ENCODE measurements at regions not wholly inside any gene's neighbourhood (a gene's known extent, or its start where the extent isn't known, plus 50 kb on each side); places are given as distances from the start of the nearest gene placed in this dataset.

- Mint-ChIP-seq H3K27ac (no peak overlapping the region), H3K4me3 (no peak overlapping the region), H3K36me3 (no peaks in the 10 kb centered on the region), H3K9me3 (no peaks in the 10 kb centered on the region), H3K4me1 (peaks cover 3% of the 10 kb centered on the region; the same call in 1 of the 2 replicates), H3K27me3 (ENCODE audit: low read depth) (no peaks in the 10 kb centered on the region)
- ATAC-seq (no peak), DNase-seq (ENCODE audit: low spot score) (no peak)
- no peak for TF ChIP-seq ZNF512 (CRISPR knock-in tag; IDR thresholded peaks at IDR 0.05; ENCODE audit: borderline replicate concordance)
- POLR2A ChIA-PET, result no interaction called here
- CTCF ChIA-PET, result no interaction called here
Measured at GRCh38 chr12:19958389-19958788, 409.9 kb upstream of the PDE3A start.

DNA sequence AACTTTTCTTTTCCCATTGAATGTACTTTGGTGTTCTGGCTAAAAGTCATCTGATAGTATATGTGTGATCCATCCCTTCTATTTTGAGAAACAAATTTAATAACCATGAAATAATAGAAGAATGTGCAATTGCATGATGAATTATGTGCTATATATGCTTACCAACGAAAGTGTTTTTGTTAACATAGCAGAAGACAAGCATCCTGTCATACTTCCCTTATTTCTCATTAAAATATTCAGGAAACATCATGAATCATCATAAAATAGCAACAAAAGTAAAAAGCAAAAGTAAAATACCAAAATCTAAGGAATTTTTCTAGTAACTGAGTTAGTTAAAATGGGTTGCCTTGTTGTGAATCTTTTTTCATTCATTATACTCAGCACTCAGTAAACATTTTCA is 409.0 kb upstream of the PDE3A start:
- no peak for DNase-seq (ENCODE audit: low spot score)
- no peak for ATAC-seq
- Mint-ChIP-seq H3K36me3 (no peaks in the 10 kb centered on the region), H3K9me3 (no peaks in the 10 kb centered on the region), H3K27me3 (ENCODE audit: low read depth) (no peaks in the 10 kb centered on the region), H3K27ac (no peak overlapping the region), H3K4me1 (peaks cover 3% of the 10 kb centered on the region; the same call in 1 of the 2 replicates), H3K4me3 (no peak overlapping the region)
- ChIA-PET CTCF (no interaction called here), POLR2A (no interaction called here)
- TF ChIP-seq AR (CRISPR knock-in tag; IDR thresholded peaks at IDR 0.05) (no peak), NFYB (CRISPR knock-in tag; conservative IDR thresholded peaks at IDR 0.05; ENCODE audit: low read depth) (no peak), KAT7 (CRISPR knock-in tag; IDR thresholded peaks at IDR 0.05; ENCODE audit: borderline replicate concordance) (no peak), ZSCAN18 (CRISPR knock-in tag; IDR thresholded peaks at IDR 0.05) (no peak), TP53 (CRISPR knock-in tag; IDR thresholded peaks at IDR 0.05) (no peak)

DNA sequence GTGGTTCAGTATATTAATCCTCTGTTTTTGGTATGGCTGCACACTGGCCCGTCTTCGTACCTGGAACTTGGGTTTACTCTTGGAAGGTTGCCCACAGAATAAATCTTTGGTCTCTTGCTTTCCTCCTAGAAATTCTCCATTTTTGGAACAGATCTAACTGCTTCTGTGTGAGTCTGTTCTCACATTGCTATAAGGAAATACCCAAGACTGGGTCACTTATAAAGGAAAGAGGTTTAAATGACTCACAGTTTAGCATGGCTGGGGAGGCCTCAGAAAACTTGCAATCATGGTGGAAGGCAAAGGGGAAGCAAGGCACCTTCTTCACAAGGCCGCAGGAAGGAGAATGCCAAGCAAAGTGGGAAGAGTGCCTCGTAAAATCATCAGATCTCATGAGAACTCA is 407.8 kb upstream of the PDE3A start:
- Mint-ChIP-seq H3K4me1 (peaks cover 3% of the 10 kb centered on the region; the same call in 1 of the 2 replicates), H3K27ac (no peak overlapping the region), H3K36me3 (no peaks in the 10 kb centered on the region), H3K27me3 (ENCODE audit: low read depth) (no peaks in the 10 kb centered on the region), H3K9me3 (no peaks in the 10 kb centered on the region), H3K4me3 (no peak overlapping the region)
- DNase-seq (ENCODE audit: low spot score) (no peak), ATAC-seq (no peak)
- POLR2A ChIA-PET, result interaction anchor here (0.5 kb wide), 1 partner anchor 616 kb away, joined by 3 read pairs; no protein-coding TSS in a partner anchor
- CTCF ChIA-PET, result no interaction called here
- no peak for TF ChIP-seq TCF7 (CRISPR knock-in tag; IDR thresholded peaks at IDR 0.05; ENCODE audit: low read depth)
- TF ChIP-seq, protein P1, sequence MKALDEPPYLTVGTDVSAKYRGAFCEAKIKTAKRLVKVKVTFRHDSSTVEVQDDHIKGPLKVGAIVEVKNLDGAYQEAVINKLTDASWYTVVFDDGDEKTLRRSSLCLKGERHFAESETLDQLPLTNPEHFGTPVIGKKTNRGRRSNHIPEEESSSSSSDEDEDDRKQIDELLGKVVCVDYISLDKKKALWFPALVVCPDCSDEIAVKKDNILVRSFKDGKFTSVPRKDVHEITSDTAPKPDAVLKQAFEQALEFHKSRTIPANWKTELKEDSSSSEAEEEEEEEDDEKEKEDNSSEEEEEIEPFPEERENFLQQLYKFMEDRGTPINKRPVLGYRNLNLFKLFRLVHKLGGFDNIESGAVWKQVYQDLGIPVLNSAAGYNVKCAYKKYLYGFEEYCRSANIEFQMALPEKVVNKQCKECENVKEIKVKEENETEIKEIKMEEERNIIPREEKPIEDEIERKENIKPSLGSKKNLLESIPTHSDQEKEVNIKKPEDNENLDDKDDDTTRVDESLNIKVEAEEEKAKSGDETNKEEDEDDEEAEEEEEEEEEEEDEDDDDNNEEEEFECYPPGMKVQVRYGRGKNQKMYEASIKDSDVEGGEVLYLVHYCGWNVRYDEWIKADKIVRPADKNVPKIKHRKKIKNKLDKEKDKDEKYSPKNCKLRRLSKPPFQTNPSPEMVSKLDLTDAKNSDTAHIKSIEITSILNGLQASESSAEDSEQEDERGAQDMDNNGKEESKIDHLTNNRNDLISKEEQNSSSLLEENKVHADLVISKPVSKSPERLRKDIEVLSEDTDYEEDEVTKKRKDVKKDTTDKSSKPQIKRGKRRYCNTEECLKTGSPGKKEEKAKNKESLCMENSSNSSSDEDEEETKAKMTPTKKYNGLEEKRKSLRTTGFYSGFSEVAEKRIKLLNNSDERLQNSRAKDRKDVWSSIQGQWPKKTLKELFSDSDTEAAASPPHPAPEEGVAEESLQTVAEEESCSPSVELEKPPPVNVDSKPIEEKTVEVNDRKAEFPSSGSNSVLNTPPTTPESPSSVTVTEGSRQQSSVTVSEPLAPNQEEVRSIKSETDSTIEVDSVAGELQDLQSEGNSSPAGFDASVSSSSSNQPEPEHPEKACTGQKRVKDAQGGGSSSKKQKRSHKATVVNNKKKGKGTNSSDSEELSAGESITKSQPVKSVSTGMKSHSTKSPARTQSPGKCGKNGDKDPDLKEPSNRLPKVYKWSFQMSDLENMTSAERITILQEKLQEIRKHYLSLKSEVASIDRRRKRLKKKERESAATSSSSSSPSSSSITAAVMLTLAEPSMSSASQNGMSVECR (CRISPR knock-in tag; IDR thresholded peaks at IDR 0.05; ENCODE audit: borderline replicate concordance), result no peak
- no peak for TF ChIP-seq OVOL2 (CRISPR knock-in tag; IDR thresholded peaks at IDR 0.05; ENCODE audit: borderline replicate concordance)
- no peak for TF ChIP-seq NFE2L1 (CRISPR knock-in tag; IDR thresholded peaks at IDR 0.05)
- TF ChIP-seq MXD4 (CRISPR knock-in tag; IDR thresholded peaks at IDR 0.05; ENCODE audit: borderline replicate concordance), result no peak
- no peak for TF ChIP-seq JUN (CRISPR knock-in tag; IDR thresholded peaks at IDR 0.05)
- no peak for TF ChIP-seq TP53 (CRISPR knock-in tag; IDR thresholded peaks at IDR 0.05)
- no peak for TF ChIP-seq PRRX2 (CRISPR knock-in tag; IDR thresholded peaks at IDR 0.05)
- TF ChIP-seq ZNF317 (CRISPR knock-in tag; IDR thresholded peaks at IDR 0.05; ENCODE audit: borderline replicate concordance, low read depth), result no peak
- TF ChIP-seq, protein P2, sequence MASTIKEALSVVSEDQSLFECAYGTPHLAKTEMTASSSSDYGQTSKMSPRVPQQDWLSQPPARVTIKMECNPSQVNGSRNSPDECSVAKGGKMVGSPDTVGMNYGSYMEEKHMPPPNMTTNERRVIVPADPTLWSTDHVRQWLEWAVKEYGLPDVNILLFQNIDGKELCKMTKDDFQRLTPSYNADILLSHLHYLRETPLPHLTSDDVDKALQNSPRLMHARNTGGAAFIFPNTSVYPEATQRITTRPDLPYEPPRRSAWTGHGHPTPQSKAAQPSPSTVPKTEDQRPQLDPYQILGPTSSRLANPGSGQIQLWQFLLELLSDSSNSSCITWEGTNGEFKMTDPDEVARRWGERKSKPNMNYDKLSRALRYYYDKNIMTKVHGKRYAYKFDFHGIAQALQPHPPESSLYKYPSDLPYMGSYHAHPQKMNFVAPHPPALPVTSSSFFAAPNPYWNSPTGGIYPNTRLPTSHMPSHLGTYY (CRISPR knock-in tag; IDR thresholded peaks at IDR 0.05), result no peak
- TF ChIP-seq ZNF138 (CRISPR knock-in tag; conservative IDR thresholded peaks at IDR 0.05), result no peak
- TF ChIP-seq, protein P3, sequence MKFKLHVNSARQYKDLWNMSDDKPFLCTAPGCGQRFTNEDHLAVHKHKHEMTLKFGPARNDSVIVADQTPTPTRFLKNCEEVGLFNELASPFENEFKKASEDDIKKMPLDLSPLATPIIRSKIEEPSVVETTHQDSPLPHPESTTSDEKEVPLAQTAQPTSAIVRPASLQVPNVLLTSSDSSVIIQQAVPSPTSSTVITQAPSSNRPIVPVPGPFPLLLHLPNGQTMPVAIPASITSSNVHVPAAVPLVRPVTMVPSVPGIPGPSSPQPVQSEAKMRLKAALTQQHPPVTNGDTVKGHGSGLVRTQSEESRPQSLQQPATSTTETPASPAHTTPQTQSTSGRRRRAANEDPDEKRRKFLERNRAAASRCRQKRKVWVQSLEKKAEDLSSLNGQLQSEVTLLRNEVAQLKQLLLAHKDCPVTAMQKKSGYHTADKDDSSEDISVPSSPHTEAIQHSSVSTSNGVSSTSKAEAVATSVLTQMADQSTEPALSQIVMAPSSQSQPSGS (CRISPR knock-in tag; IDR thresholded peaks at IDR 0.05; ENCODE audit: borderline replicate concordance, low read depth), result no peak
- TF ChIP-seq USF1 (CRISPR knock-in tag; IDR thresholded peaks at IDR 0.05), result no peak
- TF ChIP-seq NFATC4 (CRISPR knock-in tag; IDR thresholded peaks at IDR 0.05), result no peak
